ENCODE measurements at regions not wholly inside any gene's neighbourhood (a gene's known extent, or its start where the extent isn't known, plus 50 kb on each side); places are given as distances from the start of the nearest gene placed in this dataset.

- Mint-ChIP-seq H3K27me3 (ENCODE audit: low read depth in 2 of 2) (peaks cover 7 to 37% of the 10 kb centered on the region in 2 donors), H3K9me3 (no peaks in the 10 kb centered on the region), H3K36me3 (no peaks in the 10 kb centered on the region), H3K27ac (no peak overlapping the region), H3K4me1 (peaks cover 0 to 5% of the 10 kb centered on the region in 2 donors), H3K4me3 (no peak overlapping the region)
- H3K4me3 ChIP-seq (ENCODE audit: low read length), result no peak overlapping the region
- ATAC-seq (no peak), DNase-seq (no peak)
- 63% methylated on average over 3 of the region's 3 CpGs for WGBS (ENCODE audit: insufficient coverage)
- no peak overlapping the region for H3K27ac ChIP-seq (ENCODE audit: low read length)
- intact Hi-C loops (cut with micrococcal nuclease), result no loop called here
- no peaks in the 10 kb centered on the region for H3K4me1 ChIP-seq (ENCODE audit: control insufficient read depth, insufficient read depth, low read length)
- no peaks in the 10 kb centered on the region for H3K9me3 ChIP-seq (ENCODE audit: control insufficient read depth, insufficient read depth, low read length)
- no peak for TF ChIP-seq CTCF (IDR thresholded peaks at IDR 0.05)
- no peaks in the 10 kb centered on the region for H3K36me3 ChIP-seq (ENCODE audit: control insufficient read depth, insufficient read depth, low read length)
- no peaks in the 10 kb centered on the region for H3K27me3 ChIP-seq (ENCODE audit: control insufficient read depth, insufficient read depth, low read length)
Measured at GRCh38 chr11:116179401-116179800, 593.4 kb downstream of the BUD13 start.

GRCh38 chr11:116177521-116178210 lies 595.1 kb downstream of the BUD13 start:
- no peaks in the 10 kb centered on the region for H3K9me3 ChIP-seq (ENCODE audit: control insufficient read depth, insufficient read depth, low read length)
- no peak for DNase-seq
- H3K27me3 ChIP-seq (ENCODE audit: control insufficient read depth, insufficient read depth, low read length), result no peaks in the 10 kb centered on the region
- Mint-ChIP-seq H3K27ac (no peak overlapping the region), H3K4me3 (no peak overlapping the region), H3K9me3 (no peaks in the 10 kb centered on the region), H3K27me3 (ENCODE audit: low read depth in 2 of 2) (peaks cover 6 to 52% of the 10 kb centered on the region in 2 donors), H3K4me1 (peaks cover 0 to 5% of the 10 kb centered on the region in 2 donors), H3K36me3 (no peaks in the 10 kb centered on the region)
- no peaks in the 10 kb centered on the region for H3K4me1 ChIP-seq (ENCODE audit: control insufficient read depth, insufficient read depth, low read length)
- WGBS (ENCODE audit: insufficient coverage), result 93% methylated on average over 4 of the region's 4 CpGs
- intact Hi-C loops (cut with micrococcal nuclease), result no loop called here
- TF ChIP-seq CTCF (IDR thresholded peaks at IDR 0.05), result no peak
- H3K4me3 ChIP-seq (ENCODE audit: low read length), result no peak overlapping the region
- no peak for ATAC-seq
- no peak overlapping the region for H3K27ac ChIP-seq (ENCODE audit: low read length)
- no peaks in the 10 kb centered on the region for H3K36me3 ChIP-seq (ENCODE audit: control insufficient read depth, insufficient read depth, low read length)

GRCh38 chr11:116176484-116177005 lies 596.2 kb downstream of the BUD13 start:
- H3K9me3 ChIP-seq (ENCODE audit: control insufficient read depth, insufficient read depth, low read length), result no peaks in the 10 kb centered on the region
- no peaks in the 10 kb centered on the region for H3K4me1 ChIP-seq (ENCODE audit: control insufficient read depth, insufficient read depth, low read length)
- Mint-ChIP-seq H3K27me3 (ENCODE audit: low read depth in 2 of 2) (peaks cover 6 to 52% of the 10 kb centered on the region in 2 donors), H3K4me1 (peaks cover 0 to 5% of the 10 kb centered on the region in 2 donors), H3K9me3 (no peaks in the 10 kb centered on the region), H3K4me3 (no peak overlapping the region), H3K27ac (no peak overlapping the region), H3K36me3 (no peaks in the 10 kb centered on the region)
- H3K36me3 ChIP-seq (ENCODE audit: control insufficient read depth, insufficient read depth, low read length), result no peaks in the 10 kb centered on the region
- 54% methylated on average over 5 of the region's 6 CpGs for WGBS (ENCODE audit: insufficient coverage)
- intact Hi-C loops (cut with micrococcal nuclease), result no loop called here
- ATAC-seq (no peak), DNase-seq (no peak)
- TF ChIP-seq CTCF (IDR thresholded peaks at IDR 0.05), result no peak
- no peak overlapping the region for H3K4me3 ChIP-seq (ENCODE audit: low read length)
- no peak overlapping the region for H3K27ac ChIP-seq (ENCODE audit: low read length)
- no peaks in the 10 kb centered on the region for H3K27me3 ChIP-seq (ENCODE audit: control insufficient read depth, insufficient read depth, low read length)

- H3K27ac Mint-ChIP-seq, result no peak overlapping the region
- intact Hi-C loops (cut with micrococcal nuclease), result no loop called here
- Histone ChIP-seq H3K9me3 (ENCODE audit: control insufficient read depth, insufficient read depth, low read length) (no peaks in the 10 kb centered on the region), H3K27me3 (ENCODE audit: control insufficient read depth, insufficient read depth, low read length) (no peaks in the 10 kb centered on the region), H3K36me3 (ENCODE audit: control insufficient read depth, insufficient read depth, low read length) (no peaks in the 10 kb centered on the region), H3K27ac (ENCODE audit: low read length) (no peak overlapping the region), H3K4me1 (ENCODE audit: control insufficient read depth, insufficient read depth, low read length) (no peaks in the 10 kb centered on the region), H3K4me3 (ENCODE audit: low read length) (no peak overlapping the region)
- H3K27me3 Mint-ChIP-seq (ENCODE audit: low read depth in 2 of 2), result peaks cover 6 to 48% of the 10 kb centered on the region in 2 donors
- H3K4me3 Mint-ChIP-seq, result no peak overlapping the region
- WGBS (ENCODE audit: insufficient coverage), result 91% methylated on average over 7 of the region's 7 CpGs
- H3K36me3 Mint-ChIP-seq, result no peaks in the 10 kb centered on the region
- no peaks in the 10 kb centered on the region for H3K9me3 Mint-ChIP-seq
- no peak for ATAC-seq
- no peak for TF ChIP-seq CTCF (IDR thresholded peaks at IDR 0.05)
- no peak for DNase-seq
- peaks cover 0 to 5% of the 10 kb centered on the region in 2 donors for H3K4me1 Mint-ChIP-seq
Measured at GRCh38 chr11:116175707-116176106, 597.1 kb downstream of the BUD13 start.
